ENCODE measurements at regions not wholly inside any gene's neighbourhood (a gene's known extent, or its start where the extent isn't known, plus 50 kb on each side); places are given as distances from the start of the nearest gene placed in this dataset.

GRCh38 chr4:175871774-175872405 lies 59.8 kb upstream of the GPM6A start:
- FAIRE-seq: no peak

GRCh38 chr4:175873707-175874106 lies 61.6 kb upstream of the GPM6A start:
- no peak for FAIRE-seq

- FAIRE-seq: no peak
Measured at GRCh38 chr4:175874306-175874705, 62.2 kb upstream of the GPM6A start.

GRCh38 chr4:175875993-175876771 lies 64.1 kb upstream of the GPM6A start:
- FAIRE-seq: no peak

- FAIRE-seq: no peak
Measured at GRCh38 chr4:175882891-175883290, 70.8 kb upstream of the GPM6A start.

- no peak for FAIRE-seq
Measured at GRCh38 chr4:175884048-175884447, 72.0 kb upstream of the GPM6A start.

GRCh38 chr4:175891231-175891630 lies 79.2 kb upstream of the GPM6A start:
- FAIRE-seq: no peak

GRCh38 chr4:175891851-175892250 lies 79.8 kb upstream of the GPM6A start:
- peak; percentile 95 for FAIRE-seq

- no peak for FAIRE-seq
Measured at GRCh38 chr4:175905925-175906324, 93.9 kb upstream of the GPM6A start.

- FAIRE-seq: no peak
Measured at GRCh38 chr4:175906384-175906783, 94.3 kb upstream of the GPM6A start.

GRCh38 chr4:175910700-175911099 lies 98.6 kb upstream of the GPM6A start:
- no peak for FAIRE-seq

- no peak for FAIRE-seq
Measured at GRCh38 chr4:175916626-175917351, 104.7 kb upstream of the GPM6A start.

- no peak for FAIRE-seq
Measured at GRCh38 chr4:175927121-175927520, 115.1 kb upstream of the GPM6A start.

- FAIRE-seq: no peak
Measured at GRCh38 chr4:175929441-175929840, 117.4 kb upstream of the GPM6A start.

GRCh38 chr4:175929932-175930331 lies 117.9 kb upstream of the GPM6A start:
- no peak for FAIRE-seq

- FAIRE-seq: no peak
Measured at GRCh38 chr4:175930471-175930870, 118.4 kb upstream of the GPM6A start.

- FAIRE-seq: no peak
Measured at GRCh38 chr4:175932116-175932515, 120.1 kb upstream of the GPM6A start.

GRCh38 chr4:175934506-175934905 lies 122.4 kb upstream of the GPM6A start:
- no peak for FAIRE-seq

GRCh38 chr4:175935016-175935661 lies 123.1 kb upstream of the GPM6A start:
- FAIRE-seq: no peak

- FAIRE-seq: no peak
Measured at GRCh38 chr4:175944126-175944910, 121.3 kb upstream of the WDR17 start.

GRCh38 chr4:175946472-175947116 lies 119.0 kb upstream of the WDR17 start:
- no peak for FAIRE-seq

- FAIRE-seq: peak; percentile 99
Measured at GRCh38 chr4:175947117-175947722, 118.4 kb upstream of the WDR17 start.
